Progenitor cell of endocrine pancreas (in vitro differentiated cells): ENCODE measurements at regions not wholly inside any gene's neighbourhood (a gene's known extent, or its start where the extent isn't known, plus 50 kb on each side); places are given as distances from the start of the nearest gene placed in this dataset.

Experiments used
- DNase-seq: peaks from one replicate; pipeline ENCODE4 v3.0.0; 2021; ENCODE audit warnings: low spot score; ENCODE audit not compliant: unreplicated experiment
- H3K27ac Mint-ChIP-seq: 2 replicates; pipeline ENCODE4 v1.8.0; 2021; ENCODE audit warnings: mild to moderate bottlenecking, moderate library complexity, mixed read lengths
- H3K27me3 Mint-ChIP-seq: 2 replicates; pipeline ENCODE4 v1.8.0; 2021; ENCODE audit warnings: mixed read lengths
- H3K36me3 Mint-ChIP-seq: 2 replicates; pipeline ENCODE4 v1.8.0; 2022; ENCODE audit warnings: mixed read lengths; ENCODE audit not compliant: insufficient read depth
- H3K4me1 Mint-ChIP-seq: 2 replicates; pipeline ENCODE4 v1.8.0; 2021; ENCODE audit warnings: low read depth, mixed read lengths
- H3K4me3 Mint-ChIP-seq: 2 replicates; pipeline ENCODE4 v1.8.0; 2021; ENCODE audit warnings: low read depth, mild to moderate bottlenecking, moderate library complexity, mixed read lengths
- H3K9me3 Mint-ChIP-seq: 2 replicates; pipeline ENCODE4 v1.8.0; 2021; ENCODE audit warnings: low read depth, mixed read lengths
- TF ChIP-seq, protein P1 (sequence below): fragments of 200-600 bp; sonication (generic); IDR thresholded peaks from one replicate; pipeline ENCODE4 v1.5.0; 2021; ENCODE audit warnings: antibody characterized with exemption, mild to moderate bottlenecking; ENCODE audit not compliant: unreplicated experiment

DNA sequence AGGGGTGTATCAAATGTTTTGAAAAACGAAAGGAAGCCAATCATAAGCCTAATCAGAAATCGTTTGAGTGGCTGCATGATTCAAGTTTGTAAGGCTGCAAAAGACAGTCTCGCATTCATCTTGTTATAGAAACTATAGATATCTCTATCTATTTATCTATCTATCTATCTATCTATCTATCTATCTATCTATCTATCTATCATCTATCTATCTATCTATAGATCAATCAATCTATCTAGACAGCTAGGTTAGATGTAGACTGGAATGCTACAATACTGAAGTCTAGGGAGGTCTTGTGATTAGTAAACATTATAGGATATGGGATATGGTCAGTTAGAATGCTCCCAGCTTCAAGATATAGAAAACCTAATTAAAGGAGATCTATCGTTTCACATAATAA, 52.2 kb upstream of the BTG1 start:
- H3K27me3 Mint-ChIP-seq = no peaks in the 10 kb centered on the region
- H3K36me3 Mint-ChIP-seq = no peaks in the 10 kb centered on the region
- H3K27ac Mint-ChIP-seq = no peak overlapping the region
- no peak for DNase-seq
- H3K9me3 Mint-ChIP-seq = peaks cover 7% of the 10 kb centered on the region
- H3K4me3 Mint-ChIP-seq = no peak overlapping the region
- TF ChIP-seq, protein P1, sequence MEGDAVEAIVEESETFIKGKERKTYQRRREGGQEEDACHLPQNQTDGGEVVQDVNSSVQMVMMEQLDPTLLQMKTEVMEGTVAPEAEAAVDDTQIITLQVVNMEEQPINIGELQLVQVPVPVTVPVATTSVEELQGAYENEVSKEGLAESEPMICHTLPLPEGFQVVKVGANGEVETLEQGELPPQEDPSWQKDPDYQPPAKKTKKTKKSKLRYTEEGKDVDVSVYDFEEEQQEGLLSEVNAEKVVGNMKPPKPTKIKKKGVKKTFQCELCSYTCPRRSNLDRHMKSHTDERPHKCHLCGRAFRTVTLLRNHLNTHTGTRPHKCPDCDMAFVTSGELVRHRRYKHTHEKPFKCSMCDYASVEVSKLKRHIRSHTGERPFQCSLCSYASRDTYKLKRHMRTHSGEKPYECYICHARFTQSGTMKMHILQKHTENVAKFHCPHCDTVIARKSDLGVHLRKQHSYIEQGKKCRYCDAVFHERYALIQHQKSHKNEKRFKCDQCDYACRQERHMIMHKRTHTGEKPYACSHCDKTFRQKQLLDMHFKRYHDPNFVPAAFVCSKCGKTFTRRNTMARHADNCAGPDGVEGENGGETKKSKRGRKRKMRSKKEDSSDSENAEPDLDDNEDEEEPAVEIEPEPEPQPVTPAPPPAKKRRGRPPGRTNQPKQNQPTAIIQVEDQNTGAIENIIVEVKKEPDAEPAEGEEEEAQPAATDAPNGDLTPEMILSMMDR = no peak
- peaks cover 10% of the 10 kb centered on the region for H3K4me1 Mint-ChIP-seq

DNA sequence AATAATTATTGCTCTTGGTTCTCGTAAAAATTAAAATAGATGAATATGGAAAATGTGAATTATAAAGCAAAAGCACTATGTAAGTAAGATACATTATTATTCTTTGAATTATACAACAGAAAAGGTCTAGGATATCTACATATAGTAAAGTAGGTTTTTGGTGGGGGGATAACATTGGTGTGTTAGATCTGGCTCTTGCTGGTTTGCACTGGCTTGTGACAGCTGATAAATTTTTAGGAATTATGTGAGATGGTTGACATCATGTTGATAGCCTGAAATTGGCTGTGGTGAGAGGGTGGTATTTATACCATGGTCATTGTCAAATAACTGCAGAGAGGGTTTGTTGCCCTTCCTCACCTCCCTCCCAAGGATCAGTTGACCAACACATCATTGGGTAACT, 50.7 kb upstream of the BTG1 start:
- Mint-ChIP-seq H3K9me3 (peaks cover 7% of the 10 kb centered on the region), H3K4me1 (peaks cover 14% of the 10 kb centered on the region), H3K36me3 (no peaks in the 10 kb centered on the region), H3K4me3 (no peak overlapping the region), H3K27ac (no peak overlapping the region), H3K27me3 (no peaks in the 10 kb centered on the region)
- TF ChIP-seq, protein P1 = no peak
- DNase-seq = no peak
